Gastroesophageal sphincter (tissue), 3 donors: ENCODE measurements at regions not wholly inside any gene's neighbourhood (a gene's known extent, or its start where the extent isn't known, plus 50 kb on each side); places are given as distances from the start of the nearest gene placed in this dataset.

Experiments
- CTCF ChIP-seq, 4 experiments: fragments of 200-600 bp in 2 of 4; fragments of 450-650 bp in 2 of 4; sonication (generic) in 1 of 4; IDR thresholded peaks; one replicate each; pipeline ENCODE4 v1.5.1; 2017 to 2019; ENCODE audit warnings: antibody characterized with exemption in 4 of 4, mild to moderate bottlenecking in 2 of 4, moderate library complexity in 2 of 4
- POLR2A ChIP-seq, 2 donors: fragments of 450-650 bp; IDR thresholded peaks; one replicate each; pipeline ENCODE4 v1.6.1; 2017; ENCODE audit warnings: antibody characterized with exemption in 2 of 2, mild to moderate bottlenecking in 2 of 2, moderate library complexity in 1 of 2
- POLR2AphosphoS5 ChIP-seq: sonication (generic); formaldehyde crosslinking; IDR thresholded peaks from one replicate; pipeline ENCODE4 v1.6.1; 2017; ENCODE audit warnings: antibody characterized with exemption

- no peak for TF ChIP-seq CTCF (IDR thresholded peaks at IDR 0.05)
- TF ChIP-seq POLR2AphosphoS5, result no peak
- no peak for TF ChIP-seq POLR2A (IDR thresholded peaks at IDR 0.05)
These were observed 392.6 kb downstream of the ZPLD1 start for GRCh38 chr3:102827386-102827785.
